Esophagus squamous epithelium (tissue), 4 donors: ENCODE measurements at regions not wholly inside any gene's neighbourhood (a gene's known extent, or its start where the extent isn't known, plus 50 kb on each side); places are given as distances from the start of the nearest gene placed in this dataset.

Source experiments
- POLR2A ChIP-seq, 4 donors: fragments of 450-650 bp; IDR thresholded peaks; one replicate each; pipeline ENCODE4 v1.6.1; 2017; ENCODE audit warnings: antibody characterized with exemption in 4 of 4, mild to moderate bottlenecking in 4 of 4, moderate library complexity in 3 of 4
- TF ChIP-seq, protein P1 (sequence below), 6 experiments: fragments of 450-650 bp in 4 of 6; fragments of 200-600 bp in 2 of 6; sonication (generic) in 2 of 6; IDR thresholded peaks; one replicate each; pipeline ENCODE4 v1.5.1; 2016 to 2019; ENCODE audit warnings: antibody characterized with exemption in 6 of 6, mild to moderate bottlenecking in 4 of 6, moderate library complexity in 4 of 6

- TF ChIP-seq POLR2A (IDR thresholded peaks at IDR 0.05): no peak
- TF ChIP-seq, protein P1, sequence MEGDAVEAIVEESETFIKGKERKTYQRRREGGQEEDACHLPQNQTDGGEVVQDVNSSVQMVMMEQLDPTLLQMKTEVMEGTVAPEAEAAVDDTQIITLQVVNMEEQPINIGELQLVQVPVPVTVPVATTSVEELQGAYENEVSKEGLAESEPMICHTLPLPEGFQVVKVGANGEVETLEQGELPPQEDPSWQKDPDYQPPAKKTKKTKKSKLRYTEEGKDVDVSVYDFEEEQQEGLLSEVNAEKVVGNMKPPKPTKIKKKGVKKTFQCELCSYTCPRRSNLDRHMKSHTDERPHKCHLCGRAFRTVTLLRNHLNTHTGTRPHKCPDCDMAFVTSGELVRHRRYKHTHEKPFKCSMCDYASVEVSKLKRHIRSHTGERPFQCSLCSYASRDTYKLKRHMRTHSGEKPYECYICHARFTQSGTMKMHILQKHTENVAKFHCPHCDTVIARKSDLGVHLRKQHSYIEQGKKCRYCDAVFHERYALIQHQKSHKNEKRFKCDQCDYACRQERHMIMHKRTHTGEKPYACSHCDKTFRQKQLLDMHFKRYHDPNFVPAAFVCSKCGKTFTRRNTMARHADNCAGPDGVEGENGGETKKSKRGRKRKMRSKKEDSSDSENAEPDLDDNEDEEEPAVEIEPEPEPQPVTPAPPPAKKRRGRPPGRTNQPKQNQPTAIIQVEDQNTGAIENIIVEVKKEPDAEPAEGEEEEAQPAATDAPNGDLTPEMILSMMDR (IDR thresholded peaks at IDR 0.05): no peak
These were observed 522.8 kb upstream of the CDH7 start for GRCh38 chr18:65227970-65228369.
